Dendritic cell treated with granulocyte-macrophage colony-stimulating factor and Interleukin-4, amounts not matched to agents 40 ng/mL and 50 ng/mL, for 4 days (primary cell): ENCODE measurements at regions not wholly inside any gene's neighbourhood (a gene's known extent, or its start where the extent isn't known, plus 50 kb on each side); places are given as distances from the start of the nearest gene placed in this dataset.

Experiments
- H3K27ac Mint-ChIP-seq: one replicate; pipeline ENCODE4 v1.8.0; 2022; ENCODE audit warnings: mild to moderate bottlenecking, mixed read lengths
- H3K27me3 Mint-ChIP-seq: one replicate; pipeline ENCODE4 v1.8.0; 2022; ENCODE audit warnings: mild to moderate bottlenecking, mixed read lengths
- H3K36me3 Mint-ChIP-seq: one replicate; pipeline ENCODE4 v1.8.0; 2022; ENCODE audit warnings: low read depth, mixed read lengths
- H3K4me1 Mint-ChIP-seq: one replicate; pipeline ENCODE4 v1.8.0; 2022; ENCODE audit warnings: low read depth, mixed read lengths
- H3K4me3 Mint-ChIP-seq: one replicate; pipeline ENCODE4 v1.8.0; 2022; ENCODE audit warnings: mild to moderate bottlenecking, moderate library complexity, mixed read lengths
- H3K9me3 Mint-ChIP-seq: one replicate; pipeline ENCODE4 v1.8.0; 2022; ENCODE audit warnings: mixed read lengths
- intact Hi-C: fragments of 100-400 bp; cut with micrococcal nuclease; formaldehyde crosslinking; loops from one replicate; pipeline ENCODE4 v1.15.0; 2022

GRCh38 chr4:145387079-145387478 lies 94.6 kb upstream of the SMAD1 start:
- no peak overlapping the region for H3K27ac Mint-ChIP-seq
- no peak overlapping the region for H3K4me3 Mint-ChIP-seq
- intact Hi-C loops = no loop called here
- no peaks in the 10 kb centered on the region for H3K9me3 Mint-ChIP-seq
- no peaks in the 10 kb centered on the region for H3K4me1 Mint-ChIP-seq
- H3K36me3 Mint-ChIP-seq = no peaks in the 10 kb centered on the region
- H3K27me3 Mint-ChIP-seq = no peaks in the 10 kb centered on the region

- Mint-ChIP-seq H3K4me1 (no peaks in the 10 kb centered on the region), H3K36me3 (no peaks in the 10 kb centered on the region), H3K4me3 (no peak overlapping the region), H3K27ac (no peak overlapping the region), H3K9me3 (no peaks in the 10 kb centered on the region), H3K27me3 (no peaks in the 10 kb centered on the region)
- intact Hi-C loops = no loop called here
Measured at GRCh38 chr4:145381163-145381562, 100.5 kb upstream of the SMAD1 start.

GRCh38 chr4:145380123-145380522 lies 101.5 kb upstream of the SMAD1 start:
- Mint-ChIP-seq H3K27me3 (no peaks in the 10 kb centered on the region), H3K9me3 (no peaks in the 10 kb centered on the region), H3K4me1 (no peaks in the 10 kb centered on the region), H3K27ac (no peak overlapping the region), H3K4me3 (no peak overlapping the region), H3K36me3 (no peaks in the 10 kb centered on the region)
- intact Hi-C loops = no loop called here

GRCh38 chr4:145375416-145375815 lies 106.2 kb upstream of the SMAD1 start:
- no peak overlapping the region for H3K27ac Mint-ChIP-seq
- intact Hi-C loops = no loop called here
- H3K4me3 Mint-ChIP-seq = no peak overlapping the region
- no peaks in the 10 kb centered on the region for H3K4me1 Mint-ChIP-seq
- no peaks in the 10 kb centered on the region for H3K9me3 Mint-ChIP-seq
- no peaks in the 10 kb centered on the region for H3K27me3 Mint-ChIP-seq
- no peaks in the 10 kb centered on the region for H3K36me3 Mint-ChIP-seq

GRCh38 chr4:145352438-145353145 lies 129.1 kb upstream of the SMAD1 start:
- no peak overlapping the region for H3K27ac Mint-ChIP-seq
- H3K4me1 Mint-ChIP-seq = no peaks in the 10 kb centered on the region
- no peaks in the 10 kb centered on the region for H3K36me3 Mint-ChIP-seq
- peaks cover 12% of the 10 kb centered on the region for H3K9me3 Mint-ChIP-seq
- intact Hi-C loops = no loop called here
- no peaks in the 10 kb centered on the region for H3K27me3 Mint-ChIP-seq
- H3K4me3 Mint-ChIP-seq = no peak overlapping the region

GRCh38 chr4:145351922-145352321 lies 129.7 kb upstream of the SMAD1 start:
- Mint-ChIP-seq H3K9me3 (peaks cover 19% of the 10 kb centered on the region), H3K4me1 (no peaks in the 10 kb centered on the region), H3K27ac (no peak overlapping the region)

GRCh38 chr4:145351162-145351561 lies 130.5 kb upstream of the SMAD1 start:
- Mint-ChIP-seq H3K4me3 (no peak overlapping the region), H3K4me1 (no peaks in the 10 kb centered on the region), H3K9me3 (peaks cover 25% of the 10 kb centered on the region), H3K36me3 (no peaks in the 10 kb centered on the region), H3K27me3 (no peaks in the 10 kb centered on the region), H3K27ac (no peak overlapping the region)
- intact Hi-C loops = no loop called here

More at GRCh38 chr4:145351922-145352321, 129.7 kb upstream of the SMAD1 start:
- intact Hi-C loops = no loop called here
- Mint-ChIP-seq H3K4me3 (no peak overlapping the region), H3K27me3 (no peaks in the 10 kb centered on the region), H3K36me3 (no peaks in the 10 kb centered on the region)

GRCh38 chr4:145348291-145348690 lies 133.4 kb upstream of the SMAD1 start:
- Mint-ChIP-seq H3K4me3 (no peak overlapping the region), H3K9me3 (peaks cover 25% of the 10 kb centered on the region), H3K27ac (no peak overlapping the region), H3K4me1 (no peaks in the 10 kb centered on the region), H3K36me3 (no peaks in the 10 kb centered on the region), H3K27me3 (no peaks in the 10 kb centered on the region)
- intact Hi-C loops = no loop called here

- H3K4me3 Mint-ChIP-seq = no peak overlapping the region
- H3K36me3 Mint-ChIP-seq = no peaks in the 10 kb centered on the region
Measured at GRCh38 chr4:145347684-145348083, 134.0 kb upstream of the SMAD1 start.

GRCh38 chr4:145346081-145346480 lies 135.6 kb upstream of the SMAD1 start:
- intact Hi-C loops = no loop called here
- Mint-ChIP-seq H3K9me3 (peaks cover 25% of the 10 kb centered on the region), H3K27me3 (no peaks in the 10 kb centered on the region), H3K4me1 (no peaks in the 10 kb centered on the region), H3K36me3 (no peaks in the 10 kb centered on the region), H3K4me3 (no peak overlapping the region), H3K27ac (no peak overlapping the region)

More at GRCh38 chr4:145347684-145348083, 134.0 kb upstream of the SMAD1 start:
- H3K27me3 Mint-ChIP-seq = no peaks in the 10 kb centered on the region
- H3K4me1 Mint-ChIP-seq = no peaks in the 10 kb centered on the region
- intact Hi-C loops = no loop called here
- H3K9me3 Mint-ChIP-seq = peaks cover 25% of the 10 kb centered on the region
- H3K27ac Mint-ChIP-seq = no peak overlapping the region

GRCh38 chr4:145345401-145345800 lies 136.3 kb upstream of the SMAD1 start:
- no peak overlapping the region for H3K27ac Mint-ChIP-seq
- intact Hi-C loops = no loop called here

GRCh38 chr4:145341381-145341780 lies 140.3 kb upstream of the SMAD1 start:
- intact Hi-C loops = no loop called here

More at GRCh38 chr4:145345401-145345800, 136.3 kb upstream of the SMAD1 start:
- Mint-ChIP-seq H3K4me3 (no peak overlapping the region), H3K27me3 (no peaks in the 10 kb centered on the region), H3K36me3 (no peaks in the 10 kb centered on the region), H3K9me3 (peaks cover 25% of the 10 kb centered on the region), H3K4me1 (no peaks in the 10 kb centered on the region)

GRCh38 chr4:145340071-145340675 lies 141.5 kb upstream of the SMAD1 start:
- H3K9me3 Mint-ChIP-seq = no peaks in the 10 kb centered on the region
- intact Hi-C loops = no loop called here
- H3K27me3 Mint-ChIP-seq = no peaks in the 10 kb centered on the region
- H3K36me3 Mint-ChIP-seq = no peaks in the 10 kb centered on the region
- no peak overlapping the region for H3K4me3 Mint-ChIP-seq
- H3K27ac Mint-ChIP-seq = no peak overlapping the region
- H3K4me1 Mint-ChIP-seq = no peaks in the 10 kb centered on the region

More at GRCh38 chr4:145341381-145341780, 140.3 kb upstream of the SMAD1 start:
- no peak overlapping the region for H3K27ac Mint-ChIP-seq
- peaks cover 1% of the 10 kb centered on the region for H3K9me3 Mint-ChIP-seq
- no peaks in the 10 kb centered on the region for H3K4me1 Mint-ChIP-seq
- no peaks in the 10 kb centered on the region for H3K27me3 Mint-ChIP-seq
- H3K4me3 Mint-ChIP-seq = no peak overlapping the region
- no peaks in the 10 kb centered on the region for H3K36me3 Mint-ChIP-seq

- no peaks in the 10 kb centered on the region for H3K27me3 Mint-ChIP-seq
- no peaks in the 10 kb centered on the region for H3K36me3 Mint-ChIP-seq
- no peak overlapping the region for H3K4me3 Mint-ChIP-seq
- intact Hi-C loops = no loop called here
- H3K9me3 Mint-ChIP-seq = no peaks in the 10 kb centered on the region
- no peaks in the 10 kb centered on the region for H3K4me1 Mint-ChIP-seq
- H3K27ac Mint-ChIP-seq = no peak overlapping the region
Measured at GRCh38 chr4:145339075-145339725, 142.5 kb upstream of the SMAD1 start.
